Breast epithelium (tissue), 3 donors: ENCODE measurements at regions not wholly inside any gene's neighbourhood (a gene's known extent, or its start where the extent isn't known, plus 50 kb on each side); places are given as distances from the start of the nearest gene placed in this dataset.

Experiments used
- POLR2A ChIP-seq: fragments of 450-650 bp; IDR thresholded peaks from one replicate; pipeline ENCODE4 v1.6.1; 2016; ENCODE audit warnings: antibody characterized with exemption, mild to moderate bottlenecking, moderate library complexity
- POLR2AphosphoS5 ChIP-seq, 3 donors: sonication (generic); formaldehyde crosslinking; IDR thresholded peaks; one replicate each; pipeline ENCODE4 v1.6.1; 2017; ENCODE audit warnings: antibody characterized with exemption in 3 of 3
- TF ChIP-seq, protein P1 (sequence below), 3 donors: fragments of 450-650 bp; IDR thresholded peaks; one replicate each; pipeline ENCODE4 v1.5.1; 2016 to 2017; ENCODE audit warnings: antibody characterized with exemption in 3 of 3, mild to moderate bottlenecking in 3 of 3, moderate library complexity in 3 of 3

DNA sequence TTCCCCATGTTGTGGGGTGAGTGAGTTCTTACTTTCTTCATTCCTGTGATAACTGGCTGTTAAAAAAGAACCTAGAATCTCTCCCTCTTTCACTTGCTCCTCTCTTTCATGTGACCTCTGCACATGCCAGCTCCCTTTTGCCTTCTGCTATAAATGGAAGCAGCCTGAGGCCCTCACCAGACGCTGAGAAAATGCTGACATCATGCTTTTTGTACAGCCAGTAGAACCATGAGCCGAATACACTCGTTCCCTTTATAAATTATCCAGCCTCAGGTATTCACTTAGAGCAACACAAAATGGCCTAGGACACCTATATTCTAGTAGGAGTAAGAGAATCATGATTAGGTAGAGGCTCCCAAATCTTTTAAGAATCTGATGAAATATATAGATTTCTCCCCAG lies 333.5 kb downstream of the LRIG3 start:
- TF ChIP-seq, protein P1, sequence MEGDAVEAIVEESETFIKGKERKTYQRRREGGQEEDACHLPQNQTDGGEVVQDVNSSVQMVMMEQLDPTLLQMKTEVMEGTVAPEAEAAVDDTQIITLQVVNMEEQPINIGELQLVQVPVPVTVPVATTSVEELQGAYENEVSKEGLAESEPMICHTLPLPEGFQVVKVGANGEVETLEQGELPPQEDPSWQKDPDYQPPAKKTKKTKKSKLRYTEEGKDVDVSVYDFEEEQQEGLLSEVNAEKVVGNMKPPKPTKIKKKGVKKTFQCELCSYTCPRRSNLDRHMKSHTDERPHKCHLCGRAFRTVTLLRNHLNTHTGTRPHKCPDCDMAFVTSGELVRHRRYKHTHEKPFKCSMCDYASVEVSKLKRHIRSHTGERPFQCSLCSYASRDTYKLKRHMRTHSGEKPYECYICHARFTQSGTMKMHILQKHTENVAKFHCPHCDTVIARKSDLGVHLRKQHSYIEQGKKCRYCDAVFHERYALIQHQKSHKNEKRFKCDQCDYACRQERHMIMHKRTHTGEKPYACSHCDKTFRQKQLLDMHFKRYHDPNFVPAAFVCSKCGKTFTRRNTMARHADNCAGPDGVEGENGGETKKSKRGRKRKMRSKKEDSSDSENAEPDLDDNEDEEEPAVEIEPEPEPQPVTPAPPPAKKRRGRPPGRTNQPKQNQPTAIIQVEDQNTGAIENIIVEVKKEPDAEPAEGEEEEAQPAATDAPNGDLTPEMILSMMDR (IDR thresholded peaks at IDR 0.05) = no peak
- TF ChIP-seq POLR2A (no peak), POLR2AphosphoS5 (IDR thresholded peaks at IDR 0.05) (no peak)
